Activated CD4-positive, alpha-beta T cell treated with anti-CD3 and anti-CD28 coated beads, Interleukin-2, amount 10 ng/mL, durations not matched to agents 24 days and 14 days (primary cell): ENCODE measurements at regions not wholly inside any gene's neighbourhood (a gene's known extent, or its start where the extent isn't known, plus 50 kb on each side); places are given as distances from the start of the nearest gene placed in this dataset.

Experiments
- DNase-seq: peaks from one replicate; pipeline ENCODE4 v3.0.0; 2022
- H3K27ac Mint-ChIP-seq: one replicate; pipeline ENCODE4 v1.8.0; 2022; ENCODE audit warnings: mild to moderate bottlenecking, mixed read lengths
- H3K27me3 Mint-ChIP-seq: one replicate; pipeline ENCODE4 v1.8.0; 2022; ENCODE audit warnings: mixed read lengths
- H3K36me3 Mint-ChIP-seq: one replicate; pipeline ENCODE4 v1.8.0; 2022; ENCODE audit warnings: low read depth, mild to moderate bottlenecking, mixed read lengths
- H3K4me1 Mint-ChIP-seq: one replicate; pipeline ENCODE4 v1.8.0; 2021; ENCODE audit warnings: mixed read lengths
- H3K4me3 Mint-ChIP-seq: one replicate; pipeline ENCODE4 v1.8.0; 2022; ENCODE audit warnings: mild to moderate bottlenecking, moderate library complexity, mixed read lengths
- H3K9me3 Mint-ChIP-seq: one replicate; pipeline ENCODE4 v1.8.0; 2021; ENCODE audit warnings: mixed read lengths
- intact Hi-C: fragments of 100-400 bp; cut with micrococcal nuclease; formaldehyde crosslinking; loops from one replicate; pipeline ENCODE4 v1.15.1; 2023

DNA sequence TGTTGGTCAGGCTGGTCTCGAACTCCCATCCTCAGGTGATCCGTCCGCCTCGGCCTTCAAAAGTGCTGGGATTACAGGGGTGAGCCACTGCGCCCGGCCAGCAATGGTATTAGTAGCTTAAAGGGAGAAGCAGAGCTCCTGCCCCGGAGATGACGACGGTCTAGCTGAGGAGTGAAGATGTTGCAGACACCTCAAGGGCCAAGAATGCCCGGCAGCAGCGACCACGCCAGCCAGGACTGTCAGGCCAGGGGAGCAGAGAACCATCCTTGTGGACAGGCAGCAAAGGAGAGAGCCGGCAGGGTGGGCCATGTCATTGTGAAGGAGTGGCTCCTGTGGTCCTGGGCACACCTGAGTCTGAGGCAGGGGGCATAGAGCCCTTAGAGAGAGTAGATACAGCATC lies 210.1 kb upstream of the BCOR start:
- no peaks in the 10 kb centered on the region for H3K36me3 Mint-ChIP-seq
- H3K4me1 Mint-ChIP-seq, result peaks cover 7% of the 10 kb centered on the region
- no peaks in the 10 kb centered on the region for H3K9me3 Mint-ChIP-seq
- intact Hi-C loops, result no loop called here
- no peak overlapping the region for H3K4me3 Mint-ChIP-seq
- H3K27ac Mint-ChIP-seq, result no peak overlapping the region
- no peak for DNase-seq
- no peaks in the 10 kb centered on the region for H3K27me3 Mint-ChIP-seq

DNA sequence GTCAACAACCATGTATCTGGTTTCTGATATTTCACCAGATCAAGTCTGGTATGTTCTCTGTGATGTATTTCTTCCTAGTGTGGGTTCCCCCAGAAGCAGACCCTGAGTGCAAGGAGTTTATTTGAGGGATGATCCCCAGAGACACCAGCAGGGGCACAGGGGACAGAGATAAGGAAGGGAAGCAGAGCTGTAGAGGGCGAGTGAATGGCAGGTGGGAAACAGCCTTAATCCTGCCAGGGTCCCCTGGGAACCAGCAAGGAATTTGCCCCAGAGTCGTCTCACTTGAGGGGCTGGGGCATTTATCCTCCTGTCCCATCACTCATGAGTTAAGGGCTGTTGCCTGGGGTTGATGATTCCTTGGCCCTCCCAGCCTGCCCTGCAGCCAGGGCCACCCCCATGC lies 206.4 kb upstream of the BCOR start:
- no peak for DNase-seq
- H3K27me3 Mint-ChIP-seq, result no peaks in the 10 kb centered on the region
- peaks cover 14% of the 10 kb centered on the region for H3K4me1 Mint-ChIP-seq
- H3K9me3 Mint-ChIP-seq, result no peaks in the 10 kb centered on the region
- intact Hi-C loops, result no loop called here
- H3K27ac Mint-ChIP-seq, result no peak overlapping the region
- H3K4me3 Mint-ChIP-seq, result no peak overlapping the region
- H3K36me3 Mint-ChIP-seq, result no peaks in the 10 kb centered on the region

GRCh38 chrX:40303256-40304077 lies 205.7 kb upstream of the BCOR start:
- H3K9me3 Mint-ChIP-seq, result no peaks in the 10 kb centered on the region
- intact Hi-C loops, result no loop called here
- H3K36me3 Mint-ChIP-seq, result no peaks in the 10 kb centered on the region
- no peak overlapping the region for H3K4me3 Mint-ChIP-seq
- H3K27me3 Mint-ChIP-seq, result no peaks in the 10 kb centered on the region
- H3K4me1 Mint-ChIP-seq, result peaks cover 14% of the 10 kb centered on the region
- no peak for DNase-seq
- H3K27ac Mint-ChIP-seq, result no peak overlapping the region

- Mint-ChIP-seq H3K9me3 (no peaks in the 10 kb centered on the region), H3K27me3 (peaks cover 2% of the 10 kb centered on the region), H3K4me1 (peaks cover 14% of the 10 kb centered on the region), H3K4me3 (no peak overlapping the region), H3K27ac (no peak overlapping the region), H3K36me3 (no peaks in the 10 kb centered on the region)
- intact Hi-C loops, result no loop called here
- DNase-seq, result no peak
Measured at GRCh38 chrX:40300286-40300890, 202.6 kb upstream of the BCOR start.

DNA sequence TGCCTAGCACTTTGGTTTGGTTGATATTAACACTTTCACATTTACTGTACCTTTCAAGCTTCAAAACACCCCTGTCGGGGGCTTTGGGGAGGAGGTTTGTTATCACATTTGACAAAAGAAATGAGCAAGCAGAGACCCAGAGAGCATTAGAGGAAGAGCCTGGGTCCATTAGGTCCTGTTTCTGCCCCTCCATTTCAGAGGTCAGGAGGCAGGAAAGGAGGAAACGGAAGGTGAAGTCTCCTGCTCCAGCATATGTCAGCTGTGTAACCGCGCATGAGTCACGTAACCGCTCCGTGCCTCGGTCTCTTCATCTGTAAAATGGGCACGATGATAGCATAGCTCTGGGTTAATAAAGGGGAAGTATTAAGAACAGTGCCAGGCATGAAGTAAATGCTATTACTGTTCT lies 201.9 kb upstream of the BCOR start:
- peaks cover 2% of the 10 kb centered on the region for H3K27me3 Mint-ChIP-seq
- no peaks in the 10 kb centered on the region for H3K9me3 Mint-ChIP-seq
- DNase-seq, result no peak
- H3K36me3 Mint-ChIP-seq, result no peaks in the 10 kb centered on the region
- H3K4me3 Mint-ChIP-seq, result no peak overlapping the region
- intact Hi-C loops, result no loop called here
- H3K4me1 Mint-ChIP-seq, result peaks cover 14% of the 10 kb centered on the region
- H3K27ac Mint-ChIP-seq, result no peak overlapping the region

DNA sequence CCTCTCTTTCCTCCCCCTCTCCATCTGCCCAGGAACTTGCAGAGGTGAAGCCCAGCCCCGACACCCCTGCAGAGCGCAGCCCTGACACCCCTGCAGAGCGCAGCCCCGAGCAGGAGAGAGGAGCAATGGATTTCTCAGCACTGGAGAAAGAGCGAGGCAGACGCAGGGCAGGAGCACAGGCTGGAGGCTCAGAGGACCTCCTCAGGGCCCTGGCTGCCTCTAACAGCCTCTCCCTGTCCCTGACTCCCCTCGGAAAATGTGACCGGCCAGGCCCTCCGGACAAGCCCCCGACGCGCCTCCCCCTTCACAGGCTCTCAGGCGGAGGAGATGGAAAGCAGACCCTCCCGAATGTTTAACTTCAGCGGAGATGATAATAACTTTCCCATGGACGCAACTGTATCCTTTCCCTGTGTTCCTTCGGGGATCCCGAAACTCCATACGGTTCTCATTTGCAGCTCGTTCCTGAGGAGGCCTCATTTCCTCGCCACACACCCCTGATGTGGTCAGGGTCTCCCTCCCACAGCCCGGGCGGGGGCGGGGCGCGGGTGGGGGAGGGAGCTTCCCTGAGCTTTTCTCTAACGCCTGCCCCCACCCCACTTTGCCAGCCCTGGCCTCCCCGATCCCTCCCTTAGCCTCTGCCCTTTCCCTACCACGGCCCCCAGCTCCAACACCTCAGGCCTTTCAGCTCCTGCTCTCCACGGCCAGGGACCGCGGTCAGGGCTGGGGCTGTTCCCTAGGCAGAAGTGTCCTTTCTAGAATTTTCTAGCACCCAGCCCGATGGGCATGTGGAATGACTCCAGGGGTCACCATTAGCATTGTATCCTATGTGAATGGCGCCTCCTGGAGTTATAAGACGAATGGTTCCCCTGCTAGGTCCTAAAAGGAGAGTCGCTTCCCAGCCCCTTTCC lies 201.1 kb upstream of the BCOR start:
- Mint-ChIP-seq H3K27ac (no peak overlapping the region), H3K9me3 (no peaks in the 10 kb centered on the region)
- intact Hi-C loops, result no loop called here

DNA sequence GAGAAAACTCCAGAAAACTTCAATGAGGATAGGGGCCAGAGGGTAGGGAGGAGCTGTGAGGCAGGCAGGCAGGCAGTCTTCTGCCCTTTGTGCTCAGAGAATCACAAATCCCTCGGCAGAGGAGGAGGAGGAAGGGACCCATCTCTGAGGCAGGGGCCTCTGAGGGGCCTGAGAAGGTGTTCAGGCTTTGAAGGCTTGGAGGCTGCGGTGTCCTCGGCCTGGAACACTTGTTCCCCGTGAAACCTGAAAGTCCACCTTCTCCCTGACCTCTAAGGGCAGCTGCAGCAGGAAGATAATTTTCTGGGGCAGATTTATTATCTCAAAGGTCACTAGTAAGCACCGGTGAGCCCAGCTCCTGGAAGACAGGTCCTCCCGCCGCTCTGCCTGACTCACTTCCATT lies 200.3 kb upstream of the BCOR start:
- Mint-ChIP-seq H3K27ac (no peak overlapping the region), H3K9me3 (no peaks in the 10 kb centered on the region), H3K36me3 (no peaks in the 10 kb centered on the region), H3K4me3 (no peak overlapping the region), H3K27me3 (peaks cover 2% of the 10 kb centered on the region), H3K4me1 (peaks cover 8% of the 10 kb centered on the region)
- no peak for DNase-seq
- intact Hi-C loops, result no loop called here

More for the DNA sequence above, 201.1 kb upstream of the BCOR start:
- Mint-ChIP-seq H3K27me3 (peaks cover 2% of the 10 kb centered on the region), H3K36me3 (no peaks in the 10 kb centered on the region), H3K4me3 (no peak overlapping the region), H3K4me1 (peaks cover 14% of the 10 kb centered on the region)
- no peak for DNase-seq

- Mint-ChIP-seq H3K9me3 (no peaks in the 10 kb centered on the region), H3K27me3 (peaks cover 7% of the 10 kb centered on the region), H3K4me1 (no peaks in the 10 kb centered on the region), H3K27ac (no peak overlapping the region), H3K4me3 (no peak overlapping the region), H3K36me3 (no peaks in the 10 kb centered on the region)
- intact Hi-C loops, result no loop called here
- DNase-seq, result no peak
Measured at GRCh38 chrX:40291553-40291952, 193.8 kb upstream of the BCOR start.

DNA sequence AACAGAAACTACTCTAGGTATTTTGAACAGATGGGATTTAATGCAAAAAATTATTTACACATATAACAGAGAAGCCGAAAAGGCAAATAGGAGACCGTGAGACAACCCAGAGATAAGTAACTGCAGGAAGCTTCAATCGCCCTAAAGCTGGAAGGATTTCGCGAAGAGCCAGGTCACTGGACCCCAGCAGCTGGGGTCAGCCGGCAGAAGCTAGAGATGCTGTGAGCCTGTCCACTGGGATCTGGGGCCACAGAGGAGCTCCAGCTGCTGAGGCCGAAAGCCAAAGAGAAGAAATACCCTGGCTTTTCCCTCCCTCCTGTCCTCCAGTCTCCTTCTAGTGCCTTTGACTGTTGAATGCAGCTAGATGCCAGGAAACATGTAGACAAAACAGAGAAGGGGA lies 192.8 kb upstream of the BCOR start:
- Mint-ChIP-seq H3K4me3 (no peak overlapping the region), H3K27me3 (peaks cover 6% of the 10 kb centered on the region), H3K9me3 (no peaks in the 10 kb centered on the region), H3K36me3 (no peaks in the 10 kb centered on the region), H3K27ac (no peak overlapping the region), H3K4me1 (no peaks in the 10 kb centered on the region)
- intact Hi-C loops, result no loop called here
- no peak for DNase-seq

DNA sequence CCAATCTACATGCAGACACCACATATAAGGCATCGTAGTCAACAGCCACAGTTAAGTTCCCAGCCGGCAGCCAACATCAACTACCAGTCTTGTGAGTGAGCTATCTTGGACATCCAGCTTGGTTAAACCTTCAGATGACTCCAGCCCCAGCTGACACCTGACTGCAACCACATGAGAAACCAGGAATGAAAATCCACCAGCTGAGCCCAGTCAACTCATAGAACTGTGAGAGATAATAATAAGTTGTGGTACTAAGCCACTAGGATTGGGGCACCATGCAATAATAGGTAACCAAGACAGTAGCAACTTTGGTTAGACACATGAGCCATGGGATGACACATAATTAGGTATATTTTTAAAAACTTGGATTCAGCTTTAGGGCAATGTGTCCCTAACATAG lies 188.1 kb upstream of the BCOR start:
- peaks cover 3% of the 10 kb centered on the region for H3K9me3 Mint-ChIP-seq
- H3K4me1 Mint-ChIP-seq, result peaks cover 13% of the 10 kb centered on the region
- peaks cover 2% of the 10 kb centered on the region for H3K36me3 Mint-ChIP-seq
- intact Hi-C loops, result no loop called here
- H3K27me3 Mint-ChIP-seq, result peaks cover 11% of the 10 kb centered on the region
- H3K4me3 Mint-ChIP-seq, result no peak overlapping the region
- no peak for DNase-seq
- H3K27ac Mint-ChIP-seq, result no peak overlapping the region

GRCh38 chrX:40284852-40285251 lies 187.1 kb upstream of the BCOR start:
- no peak overlapping the region for H3K27ac Mint-ChIP-seq
- H3K4me3 Mint-ChIP-seq, result no peak overlapping the region
- no peak for DNase-seq
- intact Hi-C loops, result no loop called here
- H3K4me1 Mint-ChIP-seq, result peaks cover 13% of the 10 kb centered on the region
- H3K27me3 Mint-ChIP-seq, result peaks cover 11% of the 10 kb centered on the region
- peaks cover 3% of the 10 kb centered on the region for H3K9me3 Mint-ChIP-seq
- peaks cover 2% of the 10 kb centered on the region for H3K36me3 Mint-ChIP-seq

DNA sequence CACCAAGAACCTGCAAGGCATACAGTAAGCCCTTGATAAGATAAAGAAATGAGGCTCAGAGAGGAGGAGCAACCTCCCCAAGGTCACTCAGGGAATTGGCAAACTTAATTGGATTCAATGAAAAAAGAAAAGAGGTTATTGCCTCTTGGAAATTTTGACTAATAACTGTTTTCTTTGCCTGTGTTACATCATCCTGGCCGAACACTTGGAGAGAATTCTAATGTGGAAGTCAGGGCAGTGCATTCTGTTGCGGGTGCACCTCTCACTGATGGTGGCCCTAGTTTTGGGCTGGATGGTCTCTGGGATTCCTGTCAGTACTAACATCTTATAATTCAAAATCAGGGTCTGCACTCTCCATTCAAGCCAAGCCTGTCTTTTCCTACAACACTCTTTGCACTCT lies 186.2 kb upstream of the BCOR start:
- Mint-ChIP-seq H3K36me3 (peaks cover 2% of the 10 kb centered on the region), H3K9me3 (peaks cover 3% of the 10 kb centered on the region), H3K27me3 (peaks cover 11% of the 10 kb centered on the region), H3K27ac (no peak overlapping the region), H3K4me3 (no peak overlapping the region), H3K4me1 (peaks cover 14% of the 10 kb centered on the region)
- no peak for DNase-seq
- intact Hi-C loops, result no loop called here

DNA sequence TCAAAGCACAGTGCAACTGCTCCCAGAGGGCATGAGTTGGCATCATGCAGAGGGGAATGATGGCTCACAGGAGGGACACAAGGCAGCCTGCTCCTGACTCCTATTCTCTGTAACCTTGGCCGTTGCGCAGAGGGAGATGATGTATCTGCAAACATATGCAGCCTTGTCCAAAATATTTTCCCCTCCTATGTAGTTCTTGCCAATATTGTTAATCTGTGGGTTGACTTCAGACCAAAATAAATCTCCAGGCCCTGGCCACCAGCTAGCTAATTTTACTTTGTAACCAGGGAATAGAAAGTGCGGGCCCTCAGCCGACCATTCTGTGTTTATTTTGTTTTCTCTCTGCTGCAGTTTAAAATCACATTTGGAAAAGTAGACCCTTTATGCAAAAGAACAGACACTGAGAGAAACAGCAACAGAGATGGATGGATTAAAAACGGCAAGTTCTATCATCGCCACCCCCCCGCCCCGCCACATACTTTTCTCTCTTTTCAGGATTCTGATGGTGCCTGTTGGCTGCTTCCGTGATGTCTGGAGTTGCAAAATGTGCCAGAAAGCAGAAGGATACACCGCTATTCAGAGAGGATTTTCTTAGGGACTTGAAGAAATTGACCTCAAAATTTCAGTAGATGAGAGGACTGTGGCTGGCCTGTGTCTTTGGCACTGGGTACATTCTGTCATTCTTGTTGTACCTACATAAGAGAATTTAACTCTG lies 185.3 kb upstream of the BCOR start:
- peaks cover 3% of the 10 kb centered on the region for H3K9me3 Mint-ChIP-seq
- H3K36me3 Mint-ChIP-seq, result peaks cover 2% of the 10 kb centered on the region
- peaks cover 9% of the 10 kb centered on the region for H3K27me3 Mint-ChIP-seq
- H3K4me1 Mint-ChIP-seq, result peaks cover 20% of the 10 kb centered on the region
- no peak overlapping the region for H3K4me3 Mint-ChIP-seq
- intact Hi-C loops, result no loop called here
- DNase-seq, result no peak
- no peak overlapping the region for H3K27ac Mint-ChIP-seq
